ENCODE measurements at regions not wholly inside any gene's neighbourhood (a gene's known extent, or its start where the extent isn't known, plus 50 kb on each side); places are given as distances from the start of the nearest gene placed in this dataset.

DNA sequence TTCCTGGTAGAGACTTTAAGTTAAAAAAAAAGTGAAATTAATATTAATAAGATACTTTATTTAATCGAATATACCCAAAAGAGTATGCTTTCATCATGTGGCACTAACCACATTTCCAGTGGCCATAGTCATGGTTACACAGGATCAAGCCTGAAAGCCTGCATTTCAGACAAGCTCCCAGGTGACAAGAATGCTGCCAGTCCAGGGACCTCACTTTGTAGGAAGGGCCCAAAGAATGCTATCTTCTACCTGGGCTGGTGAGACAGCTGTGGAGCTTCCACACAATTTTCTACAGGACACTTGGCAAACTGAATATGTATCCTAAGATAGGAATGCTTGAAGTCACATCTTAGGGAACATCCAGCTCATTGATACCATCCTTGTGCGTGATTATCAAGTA lies 203.8 kb downstream of the AUH start:
- Histone ChIP-seq H4K20me1 (replicated peaks; ENCODE audit: insufficient read depth) (no peaks in the 10 kb centered on the region), H3K79me2 (replicated peaks; ENCODE audit: insufficient read depth) (no peaks in the 10 kb centered on the region), H3K4me2 (no peak overlapping the region), H3K4me3 (no peak overlapping the region), H3K36me3 (ENCODE audit: insufficient read depth) (no peaks in the 10 kb centered on the region), H3K27me3 (ENCODE audit: insufficient read depth) (no peaks in the 10 kb centered on the region), H3K4me1 (ENCODE audit: insufficient read depth) (peaks cover 7% of the 10 kb centered on the region; the same call in 1 of the 2 replicates), H3F3A (replicated peaks; ENCODE audit: low read depth) (no peaks in the 10 kb centered on the region), H3K9me2 (ENCODE audit: insufficient read depth) (no peaks in the 10 kb centered on the region), H3K27ac (ENCODE audit: low read depth) (no peak overlapping the region), H2AFZ (no peak overlapping the region)
- TF ChIP-seq, protein P1, sequence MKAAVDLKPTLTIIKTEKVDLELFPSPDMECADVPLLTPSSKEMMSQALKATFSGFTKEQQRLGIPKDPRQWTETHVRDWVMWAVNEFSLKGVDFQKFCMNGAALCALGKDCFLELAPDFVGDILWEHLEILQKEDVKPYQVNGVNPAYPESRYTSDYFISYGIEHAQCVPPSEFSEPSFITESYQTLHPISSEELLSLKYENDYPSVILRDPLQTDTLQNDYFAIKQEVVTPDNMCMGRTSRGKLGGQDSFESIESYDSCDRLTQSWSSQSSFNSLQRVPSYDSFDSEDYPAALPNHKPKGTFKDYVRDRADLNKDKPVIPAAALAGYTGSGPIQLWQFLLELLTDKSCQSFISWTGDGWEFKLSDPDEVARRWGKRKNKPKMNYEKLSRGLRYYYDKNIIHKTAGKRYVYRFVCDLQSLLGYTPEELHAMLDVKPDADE (IDR thresholded peaks at IDR 0.05), result no peak
- TF ChIP-seq ZNF114 (CRISPR knock-in tag; IDR thresholded peaks at IDR 0.05), result no peak
- TF ChIP-seq CREB1 (CRISPR knock-in tag; IDR thresholded peaks at IDR 0.05; ENCODE audit: low read depth), result no peak
- no peak for TF ChIP-seq EZH2 (IDR thresholded peaks at IDR 0.05; ENCODE audit: low read depth, unreplicated experiment)
- peaks cover 5% of the 10 kb centered on the region for H3K27me3 Mint-ChIP-seq (ENCODE audit: insufficient read depth, low read depth, poor library complexity)
- H3K27ac Mint-ChIP-seq, result no peak overlapping the region
- DNase-seq (ENCODE audit: low spot score), result no peak
- ATAC-seq, result no peak
- H3K9me3 Mint-ChIP-seq, result peaks cover 14% of the 10 kb centered on the region
- peaks cover 6% of the 10 kb centered on the region for H3K36me3 Mint-ChIP-seq (ENCODE audit: low read depth)
- no peak overlapping the region for H3K4me3 Mint-ChIP-seq
- peaks cover 16% of the 10 kb centered on the region for H3K4me1 Mint-ChIP-seq

DNA sequence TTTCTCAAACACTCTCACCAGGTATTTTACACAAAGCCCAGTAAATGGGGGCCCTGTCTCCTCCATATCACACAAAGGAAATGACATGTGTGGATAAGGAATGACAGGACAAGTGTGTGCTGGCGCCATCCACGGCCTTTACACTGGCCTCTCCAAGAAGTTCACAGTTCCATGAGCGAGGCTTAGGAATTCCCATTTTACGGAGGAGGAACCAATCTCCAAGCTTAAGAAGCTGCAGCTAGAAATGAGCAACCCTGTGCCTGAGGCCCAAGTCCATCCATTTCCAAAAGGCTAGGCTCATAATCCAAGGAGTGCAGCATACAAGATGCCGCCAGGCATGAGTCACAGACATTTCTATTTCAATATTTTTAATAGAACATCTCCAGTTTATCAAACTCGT lies 203.4 kb downstream of the AUH start:
- no peak overlapping the region for H3K4me3 Mint-ChIP-seq
- peaks cover 19% of the 10 kb centered on the region for H3K4me1 Mint-ChIP-seq
- H3K79me2 ChIP-seq (replicated peaks; ENCODE audit: insufficient read depth), result no peaks in the 10 kb centered on the region
- no peaks in the 10 kb centered on the region for H3K36me3 ChIP-seq (ENCODE audit: insufficient read depth)
- peaks cover 10% of the 10 kb centered on the region; the same call in 2 of the 3 replicates for H3K9me3 Mint-ChIP-seq
- no peaks in the 10 kb centered on the region for H3K27me3 ChIP-seq (ENCODE audit: insufficient read depth)
- no peaks in the 10 kb centered on the region for H3K9me2 ChIP-seq (ENCODE audit: insufficient read depth)
- no peak overlapping the region for H2AFZ ChIP-seq
- no peak overlapping the region for H3K27ac Mint-ChIP-seq
- ATAC-seq, result no peak
- no peaks in the 10 kb centered on the region for H3F3A ChIP-seq (replicated peaks; ENCODE audit: low read depth)
- peaks cover 7% of the 10 kb centered on the region; the same call in 1 of the 2 replicates for H3K4me1 ChIP-seq (ENCODE audit: insufficient read depth)
- H3K27ac ChIP-seq (ENCODE audit: low read depth), result no peak overlapping the region
- H3K4me2 ChIP-seq, result no peak overlapping the region
- peaks cover 4% of the 10 kb centered on the region; the same call in 1 of the 3 replicates for H3K36me3 Mint-ChIP-seq (ENCODE audit: low read depth)
- peaks cover 5% of the 10 kb centered on the region for H3K27me3 Mint-ChIP-seq (ENCODE audit: insufficient read depth, low read depth, poor library complexity)
- DNase-seq (ENCODE audit: low spot score), result no peak
- H4K20me1 ChIP-seq (replicated peaks; ENCODE audit: insufficient read depth), result no peaks in the 10 kb centered on the region
- H3K4me3 ChIP-seq, result no peak overlapping the region
- TF ChIP-seq JUNB (IDR thresholded peaks at IDR 0.05; ENCODE audit: unreplicated experiment), result no peak
- TF ChIP-seq, protein P2, sequence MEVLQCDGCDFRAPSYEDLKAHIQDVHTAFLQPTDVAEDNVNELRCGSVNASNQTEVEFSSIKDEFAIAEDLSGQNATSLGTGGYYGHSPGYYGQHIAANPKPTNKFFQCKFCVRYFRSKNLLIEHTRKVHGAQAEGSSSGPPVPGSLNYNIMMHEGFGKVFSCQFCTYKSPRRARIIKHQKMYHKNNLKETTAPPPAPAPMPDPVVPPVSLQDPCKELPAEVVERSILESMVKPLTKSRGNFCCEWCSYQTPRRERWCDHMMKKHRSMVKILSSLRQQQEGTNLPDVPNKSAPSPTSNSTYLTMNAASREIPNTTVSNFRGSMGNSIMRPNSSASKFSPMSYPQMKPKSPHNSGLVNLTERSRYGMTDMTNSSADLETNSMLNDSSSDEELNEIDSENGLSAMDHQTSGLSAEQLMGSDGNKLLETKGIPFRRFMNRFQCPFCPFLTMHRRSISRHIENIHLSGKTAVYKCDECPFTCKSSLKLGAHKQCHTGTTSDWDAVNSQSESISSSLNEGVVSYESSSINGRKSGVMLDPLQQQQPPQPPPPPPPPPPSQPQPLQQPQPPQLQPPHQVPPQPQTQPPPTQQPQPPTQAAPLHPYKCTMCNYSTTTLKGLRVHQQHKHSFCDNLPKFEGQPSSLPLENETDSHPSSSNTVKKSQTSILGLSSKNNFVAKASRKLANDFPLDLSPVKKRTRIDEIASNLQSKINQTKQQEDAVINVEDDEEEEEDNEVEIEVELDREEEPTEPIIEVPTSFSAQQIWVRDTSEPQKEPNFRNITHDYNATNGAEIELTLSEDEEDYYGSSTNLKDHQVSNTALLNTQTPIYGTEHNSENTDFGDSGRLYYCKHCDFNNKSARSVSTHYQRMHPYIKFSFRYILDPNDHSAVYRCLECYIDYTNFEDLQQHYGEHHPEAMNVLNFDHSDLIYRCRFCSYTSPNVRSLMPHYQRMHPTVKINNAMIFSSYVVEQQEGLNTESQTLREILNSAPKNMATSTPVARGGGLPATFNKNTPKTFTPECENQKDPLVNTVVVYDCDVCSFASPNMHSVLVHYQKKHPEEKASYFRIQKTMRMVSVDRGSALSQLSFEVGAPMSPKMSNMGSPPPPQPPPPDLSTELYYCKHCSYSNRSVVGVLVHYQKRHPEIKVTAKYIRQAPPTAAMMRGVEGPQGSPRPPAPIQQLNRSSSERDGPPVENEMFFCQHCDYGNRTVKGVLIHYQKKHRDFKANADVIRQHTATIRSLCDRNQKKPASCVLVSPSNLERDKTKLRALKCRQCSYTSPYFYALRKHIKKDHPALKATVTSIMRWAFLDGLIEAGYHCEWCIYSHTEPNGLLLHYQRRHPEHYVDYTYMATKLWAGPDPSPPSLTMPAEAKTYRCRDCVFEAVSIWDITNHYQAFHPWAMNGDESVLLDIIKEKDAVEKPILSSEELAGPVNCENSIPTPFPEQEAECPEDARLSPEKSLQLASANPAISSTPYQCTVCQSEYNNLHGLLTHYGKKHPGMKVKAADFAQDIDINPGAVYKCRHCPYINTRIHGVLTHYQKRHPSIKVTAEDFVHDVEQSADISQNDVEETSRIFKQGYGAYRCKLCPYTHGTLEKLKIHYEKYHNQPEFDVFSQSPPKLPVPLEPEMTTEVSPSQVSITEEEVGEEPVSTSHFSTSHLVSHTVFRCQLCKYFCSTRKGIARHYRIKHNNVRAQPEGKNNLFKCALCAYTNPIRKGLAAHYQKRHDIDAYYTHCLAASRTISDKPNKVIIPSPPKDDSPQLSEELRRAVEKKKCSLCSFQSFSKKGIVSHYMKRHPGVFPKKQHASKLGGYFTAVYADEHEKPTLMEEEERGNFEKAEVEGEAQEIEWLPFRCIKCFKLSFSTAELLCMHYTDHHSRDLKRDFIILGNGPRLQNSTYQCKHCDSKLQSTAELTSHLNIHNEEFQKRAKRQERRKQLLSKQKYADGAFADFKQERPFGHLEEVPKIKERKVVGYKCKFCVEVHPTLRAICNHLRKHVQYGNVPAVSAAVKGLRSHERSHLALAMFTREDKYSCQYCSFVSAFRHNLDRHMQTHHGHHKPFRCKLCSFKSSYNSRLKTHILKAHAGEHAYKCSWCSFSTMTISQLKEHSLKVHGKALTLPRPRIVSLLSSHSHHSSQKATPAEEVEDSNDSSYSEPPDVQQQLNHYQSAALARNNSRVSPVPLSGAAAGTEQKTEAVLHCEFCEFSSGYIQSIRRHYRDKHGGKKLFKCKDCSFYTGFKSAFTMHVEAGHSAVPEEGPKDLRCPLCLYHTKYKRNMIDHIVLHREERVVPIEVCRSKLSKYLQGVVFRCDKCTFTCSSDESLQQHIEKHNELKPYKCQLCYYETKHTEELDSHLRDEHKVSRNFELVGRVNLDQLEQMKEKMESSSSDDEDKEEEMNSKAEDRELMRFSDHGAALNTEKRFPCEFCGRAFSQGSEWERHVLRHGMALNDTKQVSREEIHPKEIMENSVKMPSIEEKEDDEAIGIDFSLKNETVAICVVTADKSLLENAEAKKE (CRISPR knock-in tag; IDR thresholded peaks at IDR 0.05), result no peak
- TF ChIP-seq, protein P3, sequence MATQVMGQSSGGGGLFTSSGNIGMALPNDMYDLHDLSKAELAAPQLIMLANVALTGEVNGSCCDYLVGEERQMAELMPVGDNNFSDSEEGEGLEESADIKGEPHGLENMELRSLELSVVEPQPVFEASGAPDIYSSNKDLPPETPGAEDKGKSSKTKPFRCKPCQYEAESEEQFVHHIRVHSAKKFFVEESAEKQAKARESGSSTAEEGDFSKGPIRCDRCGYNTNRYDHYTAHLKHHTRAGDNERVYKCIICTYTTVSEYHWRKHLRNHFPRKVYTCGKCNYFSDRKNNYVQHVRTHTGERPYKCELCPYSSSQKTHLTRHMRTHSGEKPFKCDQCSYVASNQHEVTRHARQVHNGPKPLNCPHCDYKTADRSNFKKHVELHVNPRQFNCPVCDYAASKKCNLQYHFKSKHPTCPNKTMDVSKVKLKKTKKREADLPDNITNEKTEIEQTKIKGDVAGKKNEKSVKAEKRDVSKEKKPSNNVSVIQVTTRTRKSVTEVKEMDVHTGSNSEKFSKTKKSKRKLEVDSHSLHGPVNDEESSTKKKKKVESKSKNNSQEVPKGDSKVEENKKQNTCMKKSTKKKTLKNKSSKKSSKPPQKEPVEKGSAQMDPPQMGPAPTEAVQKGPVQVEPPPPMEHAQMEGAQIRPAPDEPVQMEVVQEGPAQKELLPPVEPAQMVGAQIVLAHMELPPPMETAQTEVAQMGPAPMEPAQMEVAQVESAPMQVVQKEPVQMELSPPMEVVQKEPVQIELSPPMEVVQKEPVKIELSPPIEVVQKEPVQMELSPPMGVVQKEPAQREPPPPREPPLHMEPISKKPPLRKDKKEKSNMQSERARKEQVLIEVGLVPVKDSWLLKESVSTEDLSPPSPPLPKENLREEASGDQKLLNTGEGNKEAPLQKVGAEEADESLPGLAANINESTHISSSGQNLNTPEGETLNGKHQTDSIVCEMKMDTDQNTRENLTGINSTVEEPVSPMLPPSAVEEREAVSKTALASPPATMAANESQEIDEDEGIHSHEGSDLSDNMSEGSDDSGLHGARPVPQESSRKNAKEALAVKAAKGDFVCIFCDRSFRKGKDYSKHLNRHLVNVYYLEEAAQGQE (IDR thresholded peaks at IDR 0.05; ENCODE audit: unreplicated experiment), result no peak
- TF ChIP-seq EZH2phosphoT487 (IDR thresholded peaks at IDR 0.05; ENCODE audit: unreplicated experiment), result no peak
- no peak for TF ChIP-seq POLR2AphosphoS5 (IDR thresholded peaks at IDR 0.05; ENCODE audit: low read depth)
- no peak for TF ChIP-seq STAT1 (IDR thresholded peaks at IDR 0.05; ENCODE audit: unreplicated experiment)
- no peak for TF ChIP-seq ZNF331 (CRISPR knock-in tag; IDR thresholded peaks at IDR 0.05; ENCODE audit: low read depth)
- no peak for TF ChIP-seq NANOG (IDR thresholded peaks at IDR 0.05; ENCODE audit: borderline replicate concordance)
- no peak for TF ChIP-seq ZNF114 (CRISPR knock-in tag; IDR thresholded peaks at IDR 0.05)
